Activated effector memory CD4-positive, alpha-beta T cell treated with anti-CD3 and anti-CD28 coated beads, Interleukin-2, amount 50 U/mL, for 16 hours (primary cell): ENCODE measurements at regions not wholly inside any gene's neighbourhood (a gene's known extent, or its start where the extent isn't known, plus 50 kb on each side); places are given as distances from the start of the nearest gene placed in this dataset.

ENCODE experiments used
- DNase-seq: peaks from one replicate; pipeline ENCODE4 v3.0.0-alpha.2; 2020

DNA sequence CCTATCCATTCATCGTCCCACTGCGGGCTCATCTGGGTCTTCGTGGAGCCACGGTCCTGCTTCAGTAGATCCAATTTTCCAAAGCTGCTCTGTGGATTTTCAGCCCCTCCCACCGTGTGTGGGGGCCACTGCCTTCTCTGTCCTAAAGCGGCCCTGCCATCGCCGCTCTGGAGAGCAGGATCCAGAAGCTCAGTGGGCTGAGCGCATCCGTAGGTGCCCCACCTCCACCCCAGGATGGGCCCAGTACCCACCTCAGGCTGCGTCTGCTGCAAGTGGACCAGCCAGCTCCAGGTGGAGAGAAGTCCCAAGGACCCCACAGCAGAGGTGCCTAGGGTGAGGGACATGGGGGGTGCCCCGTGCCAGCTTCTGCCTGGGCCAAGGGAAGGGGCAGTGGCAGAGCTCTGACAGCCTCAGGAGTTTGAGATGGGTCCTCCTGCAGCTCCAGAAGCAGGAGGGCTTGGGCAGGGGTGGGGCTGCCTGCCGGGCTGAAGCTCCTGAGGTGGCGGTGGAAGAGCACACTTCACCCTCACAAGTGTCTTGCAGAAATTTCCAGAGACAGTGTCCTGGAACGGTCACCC, 148.1 kb upstream of the C14orf180 start:
- DNase-seq = no peak

GRCh38 chr14:104431929-104432541, 147.5 kb upstream of the C14orf180 start:
- DNase-seq = no peak

DNA sequence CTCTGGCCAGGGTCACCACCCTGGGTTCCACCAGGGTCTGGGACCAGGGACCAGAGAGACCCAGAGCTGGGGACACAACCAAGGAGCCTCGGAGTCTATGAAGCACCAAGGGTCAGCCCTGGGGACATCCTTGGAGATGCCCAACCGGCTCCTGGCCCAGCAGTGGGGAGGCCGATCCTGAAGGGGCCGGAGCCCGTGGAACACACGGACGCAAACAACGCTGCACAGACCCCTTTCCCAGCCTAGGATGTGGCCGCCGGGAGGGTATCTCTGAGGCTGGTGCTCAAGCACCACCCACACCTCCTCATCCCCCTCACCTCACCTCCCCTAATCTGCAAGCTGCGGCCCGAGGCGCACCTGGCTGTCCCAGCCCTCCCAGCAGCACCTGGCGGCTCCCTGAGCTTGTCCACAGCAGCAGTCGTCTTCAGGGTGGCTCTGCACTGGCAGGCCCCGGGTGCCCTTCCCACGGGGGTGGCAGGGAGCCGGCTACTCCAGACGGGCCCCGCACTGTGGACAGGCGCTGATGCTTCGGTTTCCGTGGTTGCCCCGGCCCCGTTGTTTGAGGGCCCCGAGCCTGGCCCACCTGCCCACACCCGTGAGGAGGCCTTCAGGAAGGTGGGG, 146.8 kb upstream of the C14orf180 start:
- DNase-seq = peak; percentile 57

- DNase-seq = peak; percentile 52
Measured at GRCh38 chr14:104433401-104434213, 146.0 kb upstream of the C14orf180 start.

DNA sequence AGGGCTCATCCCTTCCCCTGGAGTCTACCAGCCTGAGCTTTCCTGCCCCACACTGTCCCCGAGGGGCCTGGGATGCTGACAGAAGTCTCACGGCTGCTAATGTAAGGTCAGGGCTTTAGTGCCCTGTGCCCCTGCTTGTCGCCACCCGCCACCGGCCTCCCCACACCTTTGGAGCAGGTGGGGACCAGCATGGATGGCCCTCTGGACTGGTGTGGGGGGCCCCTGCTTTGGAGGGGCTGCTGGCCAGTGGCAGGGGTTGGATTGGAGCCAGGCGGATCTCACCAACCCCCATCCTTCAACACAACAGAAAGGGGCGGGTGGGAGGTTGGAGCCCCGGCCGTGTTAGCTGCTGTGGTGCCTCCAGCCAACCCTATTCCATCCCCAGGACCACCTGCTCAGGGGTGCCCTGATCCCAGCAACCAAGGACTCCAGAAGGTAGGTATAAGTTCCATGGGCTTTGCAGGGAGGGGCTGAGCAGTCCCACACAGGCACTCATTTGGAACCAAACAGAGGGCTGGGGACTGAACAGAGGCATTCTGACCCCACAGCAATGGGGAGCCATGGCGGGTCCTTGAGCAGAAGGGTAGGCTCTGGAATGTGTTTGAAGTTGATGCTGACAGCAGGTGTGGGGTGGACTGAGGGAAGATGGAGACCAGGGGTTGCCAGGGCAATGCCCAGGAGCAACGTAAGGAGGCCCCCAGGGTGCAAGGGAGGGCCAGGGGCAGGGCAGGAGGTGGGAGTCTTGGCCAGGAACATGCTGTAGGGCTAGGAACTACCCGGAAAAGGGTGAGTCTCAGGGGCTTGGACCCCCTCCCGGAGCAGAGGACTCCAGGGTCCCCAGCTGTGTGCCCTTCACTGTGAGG, 145.1 kb upstream of the C14orf180 start:
- DNase-seq = no peak

GRCh38 chr14:104435147-104436046, 144.2 kb upstream of the C14orf180 start:
- no peak for DNase-seq

GRCh38 chr14:104436047-104436591, 143.4 kb upstream of the C14orf180 start:
- peak; percentile 59 for DNase-seq

DNA sequence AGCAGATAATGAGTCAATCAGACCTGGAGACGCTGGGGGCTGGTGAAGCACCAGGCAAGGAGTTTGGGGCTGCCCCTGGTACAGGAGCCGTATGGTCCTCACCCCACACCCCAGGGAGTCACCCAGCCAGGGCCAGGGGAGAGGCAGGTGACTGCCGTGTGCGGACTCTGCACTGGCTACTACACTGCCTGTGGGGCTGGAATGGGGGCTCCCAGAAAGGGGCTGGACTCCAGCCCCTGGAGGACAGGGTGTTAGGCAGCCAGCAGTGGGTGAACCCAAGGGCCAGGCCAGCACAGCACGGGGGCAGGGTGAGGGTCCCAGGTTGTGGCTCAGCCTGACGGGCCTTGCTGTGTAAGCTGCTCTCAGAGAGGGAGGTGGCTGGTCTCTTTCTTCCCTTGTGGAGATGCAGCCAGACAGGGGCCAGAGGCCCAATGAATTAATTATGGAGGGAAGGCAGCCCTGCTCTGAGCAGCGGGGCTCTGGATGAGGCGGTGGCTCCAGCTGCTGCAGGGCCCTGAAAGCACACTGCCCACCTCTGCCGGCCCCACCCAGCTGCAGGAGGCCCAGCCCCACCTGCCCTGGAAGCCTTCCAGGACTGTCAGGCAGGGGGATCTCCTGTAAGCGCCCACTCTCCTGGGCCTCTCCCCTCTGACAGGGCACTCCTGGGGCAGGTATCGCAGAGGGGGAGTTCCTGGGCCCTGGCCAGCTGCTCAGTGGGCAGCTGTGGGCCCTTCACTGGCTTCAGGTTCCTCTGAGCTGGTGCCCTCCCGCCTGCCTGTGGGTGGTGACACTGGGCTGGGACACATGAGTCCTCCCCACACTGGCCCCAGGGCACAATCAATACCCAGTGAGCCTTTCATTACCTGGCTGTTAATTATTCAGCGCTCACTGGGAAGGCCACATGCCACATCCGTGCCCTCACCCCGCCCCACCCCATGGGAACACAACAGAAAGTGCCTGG, 142.5 kb upstream of the C14orf180 start:
- peak; percentile 50 for DNase-seq

DNA sequence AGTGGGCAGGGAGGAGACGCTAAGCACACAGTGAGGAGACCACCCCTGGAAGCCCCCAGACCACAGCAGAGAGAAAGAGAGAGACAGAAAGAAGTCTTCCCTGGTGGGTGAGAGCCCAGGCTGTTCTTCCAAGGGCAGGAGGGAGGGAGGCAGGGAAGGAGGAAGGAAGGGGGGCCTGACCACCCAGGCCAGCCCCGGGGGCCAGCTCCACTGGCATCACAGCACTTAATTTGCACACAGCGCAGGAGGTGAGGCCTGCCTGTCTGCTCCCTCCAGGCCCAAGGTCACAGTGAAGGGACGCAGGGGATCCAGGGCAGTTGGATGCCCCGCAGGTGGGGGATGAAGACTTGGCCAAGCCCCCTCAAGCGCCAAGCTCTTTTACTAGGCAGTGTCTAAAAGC, 141.9 kb upstream of the C14orf180 start:
- DNase-seq = no peak

DNA sequence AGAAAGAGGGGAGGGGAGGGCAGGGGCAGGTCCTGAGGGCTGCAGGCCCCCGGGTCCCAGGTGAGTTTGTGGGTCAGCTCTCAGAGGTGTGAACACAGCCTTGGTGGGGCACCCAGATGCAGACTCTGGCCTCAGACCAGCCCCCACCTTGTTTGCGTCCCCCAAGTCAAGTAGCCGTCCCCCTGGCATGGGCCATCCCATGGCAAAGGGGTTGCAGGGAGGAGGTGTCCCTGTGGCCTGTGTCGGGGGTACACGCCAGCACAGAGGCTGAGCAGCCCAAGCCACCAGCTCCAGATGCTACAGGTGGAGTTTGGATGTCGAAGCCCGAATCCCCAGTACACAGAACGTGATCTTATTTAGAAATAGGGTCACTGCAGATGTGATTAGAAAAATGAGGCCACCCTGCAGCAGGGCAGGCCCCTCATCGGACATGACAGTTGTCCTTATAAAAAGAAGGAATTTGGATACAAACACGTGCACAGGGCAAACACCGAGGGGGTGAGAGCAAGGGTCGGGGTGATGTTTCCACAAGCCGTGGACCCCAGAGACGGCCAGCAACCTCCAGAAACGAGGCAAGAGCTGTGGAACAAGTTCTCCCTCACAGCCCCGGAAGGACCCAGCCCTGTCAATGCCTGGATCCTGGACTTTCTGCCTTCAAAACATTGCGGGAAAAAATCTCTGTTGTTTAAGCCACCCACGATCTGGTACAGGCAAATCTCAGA, 141.2 kb upstream of the C14orf180 start:
- peak; percentile 58 for DNase-seq

- no peak for DNase-seq
Measured at GRCh38 chr14:104439625-104440024, 139.9 kb upstream of the C14orf180 start.

DNA sequence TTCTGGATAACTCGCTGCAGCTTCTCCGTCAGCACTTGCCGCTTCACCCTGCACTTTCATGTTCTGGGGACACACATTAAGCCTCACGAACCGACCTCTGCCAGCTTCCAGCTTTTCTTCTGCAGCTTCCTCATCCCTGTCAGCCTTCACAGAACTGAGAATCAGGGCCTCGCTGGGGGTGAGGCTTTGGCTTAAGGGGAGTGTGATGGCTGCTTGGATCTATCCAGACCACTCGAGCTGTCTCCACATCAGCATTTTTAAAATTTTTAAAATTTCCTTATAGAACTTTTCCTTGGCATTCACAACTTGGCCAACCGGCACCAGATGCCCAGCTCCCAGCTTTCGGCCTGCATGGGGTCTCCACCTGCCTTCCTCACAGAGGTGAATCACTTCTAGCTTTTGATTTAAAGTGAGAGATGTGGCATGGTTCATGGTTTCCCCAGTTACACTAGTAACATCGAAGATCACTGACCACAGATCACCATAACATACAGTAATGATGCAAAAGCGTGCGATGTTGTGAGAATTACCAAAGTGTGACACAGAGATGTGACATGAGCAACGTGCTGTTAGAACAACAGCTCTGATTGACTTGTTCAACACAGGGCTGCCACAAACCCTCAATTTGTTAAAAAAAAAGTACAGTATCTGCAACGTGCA, 139.1 kb upstream of the C14orf180 start:
- DNase-seq = no peak

- DNase-seq = no peak
Measured at GRCh38 chr14:104441275-104442106, 138.1 kb upstream of the C14orf180 start.

- DNase-seq = peak; percentile 44
Measured at GRCh38 chr14:104442107-104442551, 137.4 kb upstream of the C14orf180 start.

- peak; percentile 59 for DNase-seq
Measured at GRCh38 chr14:104442631-104443390, 136.8 kb upstream of the C14orf180 start.

DNA sequence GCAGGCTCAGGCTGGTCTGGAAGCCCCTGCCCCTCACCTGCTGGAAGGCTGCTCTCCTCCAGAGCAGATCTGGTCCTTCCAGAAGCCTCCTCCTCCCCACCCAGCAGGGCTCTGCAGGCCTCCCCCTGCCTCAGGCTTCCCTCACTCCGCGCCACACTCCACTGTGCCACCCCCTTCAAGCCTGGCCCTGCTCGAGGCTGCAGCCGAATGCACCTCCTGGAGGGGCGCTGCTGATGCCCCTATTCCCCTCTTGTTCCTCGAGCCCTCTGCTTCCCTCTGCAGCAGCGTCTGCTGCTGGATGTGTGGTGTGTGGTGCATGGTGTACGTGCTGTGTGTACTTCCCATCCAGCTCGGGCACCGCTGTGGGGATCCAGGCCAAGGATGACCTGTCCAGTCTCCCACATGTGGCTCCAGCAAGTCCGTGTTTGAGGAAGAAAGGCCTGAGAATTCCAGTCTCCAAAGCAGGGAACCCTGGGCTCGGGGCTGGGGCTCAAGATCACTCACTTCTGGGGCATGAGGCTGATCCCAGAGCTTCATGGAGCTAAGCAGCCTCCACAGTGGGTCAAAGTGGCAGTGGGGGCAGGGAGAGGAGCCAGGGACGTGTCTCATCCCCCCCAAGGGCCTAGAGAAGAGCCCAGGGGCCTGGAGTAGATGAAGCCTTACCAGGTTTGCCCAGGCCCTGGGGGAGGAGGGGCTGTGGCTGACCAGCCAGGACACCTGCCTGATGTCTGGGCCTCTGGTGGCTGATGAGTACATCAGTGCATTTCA, 136.0 kb upstream of the C14orf180 start:
- peak; percentile 60 for DNase-seq
